TTC549 (cell line): ENCODE measurements at regions not wholly inside any gene's neighbourhood (a gene's known extent, or its start where the extent isn't known, plus 50 kb on each side); places are given as distances from the start of the nearest gene placed in this dataset.
"Not testable (repeated sequence)": the region's sequence is repeated elsewhere in the genome, so short reads cannot be mapped to it uniquely, and the experiment has no call there.

ENCODE experiments used
- FAIRE-seq: peaks from 2 replicates; lab custom pipeline; 2012; peaks lifted over from hg19 to GRCh38; lab: Jason Lieb, UNC

DNA sequence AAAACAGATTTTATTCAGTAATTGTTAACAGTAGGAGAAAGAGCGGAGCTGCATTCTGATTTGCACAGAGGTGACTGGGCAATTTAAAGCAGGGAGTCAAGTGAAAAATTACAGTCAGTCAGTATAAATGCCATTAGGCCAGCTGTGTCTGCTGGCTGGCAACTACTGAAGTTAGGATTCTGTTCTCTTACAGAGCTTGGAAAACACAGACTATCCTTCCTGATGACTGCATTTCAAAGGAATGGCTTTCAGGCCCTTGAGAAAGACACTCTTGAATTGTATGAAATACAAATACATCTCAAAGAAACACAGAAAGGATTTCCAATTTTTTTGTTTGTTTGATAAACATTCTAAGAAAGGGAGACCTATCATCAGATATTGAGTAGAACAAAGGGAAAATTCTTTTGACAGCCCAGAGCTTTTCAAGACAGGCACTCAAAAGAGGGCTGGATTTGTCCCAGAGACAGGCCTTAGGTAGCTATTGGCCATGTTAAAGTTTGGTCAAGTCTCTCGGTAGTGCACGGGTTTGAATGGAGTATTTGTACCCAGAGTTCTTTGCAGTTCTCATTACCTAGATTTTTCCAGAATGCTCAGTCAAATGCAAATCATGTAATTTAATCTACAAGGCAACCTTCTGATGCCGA is 551.2 kb upstream of the CCDC54 start:
- FAIRE-seq = no peak

DNA sequence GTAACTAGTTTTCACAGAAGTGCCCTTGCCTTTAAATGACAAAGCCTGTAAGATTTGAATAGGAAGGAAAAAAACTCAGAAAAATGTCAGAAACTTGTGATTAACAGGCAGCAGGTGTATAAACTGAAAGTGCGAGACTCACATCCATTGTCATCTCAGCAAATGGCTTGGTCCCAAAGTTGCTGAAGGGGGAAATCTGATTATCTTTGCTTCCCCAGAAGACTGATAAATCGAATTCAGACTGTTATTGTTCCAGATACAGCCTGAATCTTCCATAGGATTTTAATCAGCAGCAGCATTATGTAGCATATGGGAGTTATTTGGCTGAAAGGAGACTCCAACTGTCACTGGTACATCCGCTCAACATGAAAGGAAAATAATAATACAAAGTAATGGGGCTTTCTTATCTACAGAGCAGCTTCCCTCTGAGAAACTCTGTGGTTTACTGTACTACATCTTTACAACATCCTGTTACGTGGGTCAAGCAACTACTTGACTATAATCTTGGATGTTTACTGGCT is 550.4 kb upstream of the CCDC54 start:
- FAIRE-seq = no peak

GRCh38 chr3:106827515-106828213 is 549.6 kb upstream of the CCDC54 start:
- FAIRE-seq = no peak

- FAIRE-seq = no peak
Measured at GRCh38 chr3:106829206-106829605, 548.0 kb upstream of the CCDC54 start.

DNA sequence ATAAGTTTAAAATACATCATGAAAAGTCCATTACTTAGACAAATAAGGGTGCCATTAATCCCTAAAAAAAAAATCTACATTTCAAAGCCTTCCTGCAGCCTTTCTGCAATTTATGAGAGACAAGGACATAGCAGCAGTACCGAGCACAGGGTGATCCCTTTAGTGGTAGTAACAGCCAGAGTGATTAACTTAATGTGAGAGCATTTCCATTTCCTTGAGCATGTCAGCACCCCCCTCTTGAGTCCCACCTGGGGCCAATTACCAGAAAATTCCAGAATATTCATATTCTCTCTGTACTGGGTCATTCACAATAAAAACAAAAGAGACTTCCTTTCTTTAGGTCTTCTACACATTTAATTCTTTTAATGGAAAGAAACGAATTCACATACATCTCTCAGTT is 546.9 kb upstream of the CCDC54 start:
- FAIRE-seq = no peak

GRCh38 chr3:106836906-106837305 is 540.3 kb upstream of the CCDC54 start:
- no peak for FAIRE-seq

DNA sequence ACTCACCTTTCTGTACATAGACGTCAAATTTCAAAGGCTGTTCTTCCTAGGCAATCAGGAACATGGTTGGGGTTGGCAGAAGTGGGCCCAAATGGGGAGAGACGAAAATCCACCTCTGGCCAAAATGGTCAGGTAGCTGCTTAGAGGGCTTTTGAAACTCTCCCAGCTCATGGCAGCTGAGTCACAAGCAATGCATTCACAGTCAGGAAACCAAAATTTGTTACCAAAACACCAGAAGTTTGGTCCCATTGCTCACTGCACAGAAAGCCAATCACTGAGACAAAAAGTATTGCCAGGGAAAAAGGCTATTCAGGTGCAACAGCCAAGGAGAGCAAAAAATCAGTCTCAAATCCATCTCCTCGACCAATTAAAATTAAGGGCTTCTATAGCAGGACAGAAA is 539.6 kb upstream of the CCDC54 start:
- no peak for FAIRE-seq

DNA sequence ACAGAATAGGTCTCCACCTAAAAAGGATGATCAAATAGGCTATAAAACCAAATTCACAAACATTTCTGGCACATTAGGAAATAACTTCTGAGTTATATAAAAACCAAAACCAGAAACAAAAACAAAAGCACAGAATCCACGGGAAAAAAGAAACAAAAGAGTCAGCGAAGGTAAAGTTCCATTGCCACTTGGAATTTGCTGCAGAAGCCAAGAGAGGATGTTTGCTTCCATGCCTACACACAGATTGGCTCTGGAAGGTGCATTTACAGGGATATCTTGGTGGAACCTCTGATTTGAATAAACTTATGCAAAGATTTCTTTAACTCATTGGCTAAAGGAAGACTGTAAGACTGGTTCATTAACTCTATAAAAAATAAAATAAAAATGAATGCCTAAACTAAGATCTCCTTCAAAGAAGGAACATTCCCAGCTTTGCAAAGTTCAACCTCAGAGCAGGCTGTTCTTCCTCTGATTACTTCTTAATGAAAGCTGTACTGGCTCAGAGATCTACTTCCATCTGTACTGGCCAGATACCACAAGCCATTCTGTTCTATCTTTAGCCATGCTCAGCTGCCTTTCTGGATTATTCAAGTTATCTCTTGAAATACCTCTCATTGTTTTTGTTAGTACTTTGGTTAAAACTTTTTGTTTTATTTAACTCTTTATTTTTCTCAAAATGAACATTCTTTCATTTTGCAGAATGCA is 537.5 kb upstream of the CCDC54 start:
- no peak for FAIRE-seq

DNA sequence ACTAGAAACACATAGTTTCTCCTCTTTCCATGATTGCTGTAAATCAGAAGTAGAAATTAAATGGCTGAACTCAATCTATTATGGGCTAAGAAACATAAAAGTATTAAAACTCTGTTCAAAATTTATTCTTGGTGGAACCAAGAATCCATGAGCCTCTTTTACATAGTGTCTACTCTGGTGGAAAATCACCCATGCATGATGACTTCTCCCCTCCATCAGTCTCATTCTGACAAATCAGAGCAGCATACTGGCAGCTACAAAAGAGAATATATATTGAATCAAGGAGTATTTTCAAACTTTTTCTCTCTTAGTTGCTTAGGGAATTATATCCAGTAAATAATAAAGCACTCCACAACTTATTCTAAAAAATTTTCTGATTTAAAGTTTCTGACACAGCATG is 536.9 kb upstream of the CCDC54 start:
- FAIRE-seq = no peak

GRCh38 chr3:106842151-106842550 is 535.1 kb upstream of the CCDC54 start:
- FAIRE-seq = no peak

DNA sequence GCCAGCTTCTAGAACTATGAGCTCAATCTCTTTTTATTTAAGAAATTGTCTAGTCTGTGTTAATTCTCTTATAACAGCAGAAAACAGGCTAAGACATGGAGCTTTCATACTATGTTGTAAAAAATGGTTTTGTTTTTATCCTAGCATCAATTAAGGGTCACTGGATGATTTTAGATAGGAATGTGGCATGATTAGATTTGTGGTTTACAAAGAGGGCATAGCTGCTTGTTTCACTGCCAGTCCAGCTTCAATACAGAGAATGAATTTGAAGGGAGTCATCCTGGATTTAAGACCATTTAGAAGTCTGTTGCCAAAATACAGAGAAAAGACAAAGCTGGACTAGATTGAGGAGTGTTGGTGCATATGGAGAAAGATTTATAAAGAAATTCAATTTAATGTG is 532.6 kb upstream of the CCDC54 start:
- no peak for FAIRE-seq

GRCh38 chr3:106848099-106848498 is 529.1 kb upstream of the CCDC54 start:
- FAIRE-seq = no peak

GRCh38 chr3:106850437-106850836 is 526.8 kb upstream of the CCDC54 start:
- FAIRE-seq = no peak

- FAIRE-seq = not testable (repeated sequence)
Measured at GRCh38 chr3:106858321-106858720, 518.9 kb upstream of the CCDC54 start.

DNA sequence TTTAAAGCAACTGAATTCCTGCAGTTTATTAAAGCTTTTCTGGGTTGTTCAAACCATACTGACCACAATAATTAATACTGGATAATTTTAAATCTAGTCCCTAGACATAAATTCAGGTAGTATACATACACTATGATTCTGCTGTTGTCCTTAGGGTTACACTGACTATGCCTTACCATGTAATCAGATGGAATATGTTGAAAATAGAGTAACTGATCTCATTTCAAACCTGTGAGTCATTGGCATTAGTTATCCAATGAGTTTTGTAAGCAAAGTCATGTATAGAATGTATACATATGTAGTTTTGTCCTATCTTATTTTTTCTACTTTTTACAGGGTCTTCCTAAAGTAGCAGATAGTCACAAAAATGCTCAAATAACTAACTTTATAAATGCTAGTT is 517.1 kb upstream of the CCDC54 start:
- no peak for FAIRE-seq

DNA sequence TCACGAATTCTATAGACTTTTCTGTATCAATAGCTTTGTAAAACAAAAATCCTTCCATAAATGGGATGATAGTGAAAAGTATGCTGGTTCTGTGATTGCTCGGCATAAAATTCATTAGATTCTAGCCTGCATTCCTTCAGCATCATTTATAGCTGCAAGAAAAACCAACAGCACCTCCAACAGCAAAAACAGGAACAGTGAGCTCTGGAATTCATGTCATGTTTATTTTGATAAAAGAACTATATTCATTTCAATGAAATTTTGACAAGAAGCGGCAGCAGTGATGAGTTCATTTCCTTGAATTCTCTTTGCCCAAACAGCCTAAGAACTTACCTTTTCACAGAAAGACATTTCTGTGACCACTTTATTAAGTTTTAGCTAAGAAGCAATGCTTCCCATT is 515.2 kb upstream of the CCDC54 start:
- no peak for FAIRE-seq

DNA sequence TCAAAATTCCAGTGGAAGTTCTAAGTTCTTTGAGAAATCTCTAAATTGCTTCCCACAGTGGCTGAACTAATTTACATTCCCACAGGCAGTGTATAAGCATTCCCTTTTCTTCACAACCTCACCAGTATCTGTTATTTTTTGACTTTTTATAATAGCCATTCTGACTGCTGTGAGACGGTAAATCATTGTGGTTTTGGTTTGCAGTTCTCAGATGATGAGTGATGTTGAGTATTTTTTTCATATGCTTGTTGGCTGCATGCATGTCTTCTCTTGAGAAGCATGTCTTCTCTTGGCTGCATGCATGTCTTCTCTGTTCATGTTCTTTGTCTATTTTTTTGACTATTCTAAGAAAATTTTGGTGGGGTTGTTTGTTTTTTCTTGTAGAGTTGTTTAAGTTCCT is 499.6 kb upstream of the CCDC54 start:
- no peak for FAIRE-seq

DNA sequence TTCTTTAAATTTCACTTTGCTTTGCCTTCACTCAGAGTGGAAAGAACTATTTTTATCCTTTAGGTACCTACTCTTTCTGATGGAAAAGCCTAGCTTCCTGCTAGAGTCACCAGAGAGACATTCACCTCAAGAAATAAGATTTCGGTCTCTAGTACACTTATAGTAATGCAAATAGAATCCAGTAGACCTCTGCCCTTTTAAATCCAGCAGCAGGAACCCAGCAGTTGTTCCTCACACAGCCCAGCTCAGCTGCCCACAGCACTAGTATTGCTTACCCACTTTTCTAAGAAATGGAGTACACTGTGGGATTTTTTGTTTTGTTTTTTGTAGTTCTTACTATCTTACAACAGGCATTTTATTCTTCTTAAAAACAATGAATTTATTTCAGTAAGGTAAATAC is 497.0 kb upstream of the CCDC54 start:
- FAIRE-seq = no peak

GRCh38 chr3:106881186-106881585 is 496.1 kb upstream of the CCDC54 start:
- no peak for FAIRE-seq

- no peak for FAIRE-seq
Measured at GRCh38 chr3:106882297-106882696, 494.9 kb upstream of the CCDC54 start.

DNA sequence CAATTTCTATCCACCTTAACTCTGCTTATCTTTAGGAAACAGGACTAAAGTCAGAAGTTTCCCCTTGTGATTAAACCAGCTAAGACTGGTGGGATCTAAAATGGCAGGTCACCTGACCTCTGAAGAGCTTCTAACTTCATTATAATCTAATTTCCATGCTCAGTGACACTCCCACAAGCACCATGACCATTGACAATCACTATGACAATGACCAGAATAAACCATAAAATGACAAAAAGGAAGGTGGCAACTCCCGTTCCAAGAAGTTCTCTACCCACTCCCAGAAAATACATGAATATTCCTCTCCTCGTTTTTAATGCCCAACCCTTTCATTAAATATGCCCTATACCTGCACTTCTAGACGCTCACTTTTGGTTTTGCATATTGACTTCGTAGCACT is 471.2 kb upstream of the CCDC54 start:
- no peak for FAIRE-seq

GRCh38 chr3:106908181-106908938 is 468.9 kb upstream of the CCDC54 start:
- no peak for FAIRE-seq
